Panc1 (cell line): ENCODE measurements at regions not wholly inside any gene's neighbourhood (a gene's known extent, or its start where the extent isn't known, plus 50 kb on each side); places are given as distances from the start of the nearest gene placed in this dataset.

ENCODE experiments used
- CTCF ChIP-seq: fragments of 450-650 bp; IDR thresholded peaks from 2 replicates; pipeline ENCODE4 v1.5.1; 2017; ENCODE audit warnings: mild to moderate bottlenecking
- POLR2AphosphoS5 ChIP-seq: IDR thresholded peaks from 2 replicates; pipeline ENCODE4 v1.6.1; 2012; ENCODE audit warnings: mild to moderate bottlenecking, low read depth, low read length, moderate library complexity

GRCh38 chr7:46156086-46156485 lies 235.0 kb upstream of the IGFBP3 start:
- TF ChIP-seq CTCF: no peak
- no peak for TF ChIP-seq POLR2AphosphoS5
